IMR-90 (cell line): ENCODE measurements at regions not wholly inside any gene's neighbourhood (a gene's known extent, or its start where the extent isn't known, plus 50 kb on each side); places are given as distances from the start of the nearest gene placed in this dataset.
A peak's percentile ranks its signal among the peaks of the same experiment; 100 is the strongest.

ENCODE experiments used
- ATAC-seq: fragments of 200-7000 bp; cut with Tn5 transposase; 2 replicates; pipeline ENCODE4 v1.9.1; 2020; ENCODE audit warnings: low read depth, mild to moderate bottlenecking, moderate library complexity
- BruUV-seq: library from RNA; stranded (reverse); fragments of 400-500 nt; replicated peaks from 2 replicates; lab custom pipeline; 2021; lab: Mats Ljungman, UMichigan
- CTCF ChIA-PET: fragments of 300-600 bp; formaldehyde crosslinking; extraction: SDS; loops from one replicate; lab custom pipeline; 2021; ENCODE audit warnings: antibody characterized with exemption; lab: Yijun Ruan, JAX
- POLR2A ChIA-PET: fragments of 300-600 bp; sonication (Branson Sonifier 250); formaldehyde crosslinking; loops from one replicate; lab custom pipeline; 2022; ENCODE audit warnings: antibody characterized with exemption; ENCODE audit not compliant: unreplicated experiment; lab: Charles Lee
- DNase-seq: peaks from one replicate; pipeline ENCODE4 v3.0.0; 2013
- H2AFZ ChIP-seq: replicated peaks from 2 replicates; pipeline ENCODE3; 2013; ENCODE audit warnings: low read length, mild to moderate bottlenecking; ENCODE audit not compliant: poor library complexity
- H2AK5ac ChIP-seq: 2 replicates; pipeline ENCODE4 v1.6.1; 2013; ENCODE audit warnings: low read depth, low read length, inconsistent platforms
- H2AK9ac ChIP-seq: replicated peaks from 2 replicates; pipeline ENCODE3; 2013; ENCODE audit warnings: mild to moderate bottlenecking, low read depth, low read length, moderate library complexity; ENCODE audit not compliant: poor library complexity
- H2BK120ac ChIP-seq: 2 replicates; pipeline ENCODE4 v1.6.1; 2013; ENCODE audit warnings: low read depth, low read length, inconsistent platforms
- H2BK15ac ChIP-seq: 3 replicates; pipeline ENCODE4 v1.6.1; 2013; ENCODE audit warnings: low read depth, low read length, inconsistent platforms
- H2BK20ac ChIP-seq: 2 replicates; pipeline ENCODE4 v1.6.1; 2013; ENCODE audit warnings: low read depth, mild to moderate bottlenecking, inconsistent platforms, low read length, moderate library complexity
- H2BK5ac ChIP-seq: 2 replicates; pipeline ENCODE4 v1.6.1; 2013; ENCODE audit warnings: mild to moderate bottlenecking, low read depth, low read length, inconsistent platforms; ENCODE audit not compliant: poor library complexity, severe bottlenecking
- H3K14ac ChIP-seq: replicated peaks from 2 replicates; pipeline ENCODE4 v1.6.1; 2013; ENCODE audit warnings: low read depth, low read length, inconsistent platforms
- H3K18ac ChIP-seq: 2 replicates; pipeline ENCODE4 v1.6.1; 2013; ENCODE audit warnings: low read depth, low read length, control low read depth
- H3K23ac ChIP-seq: 2 replicates; pipeline ENCODE4 v1.6.1; 2013; ENCODE audit warnings: low read depth, low read length, inconsistent platforms
- H3K27ac ChIP-seq: 2 replicates; pipeline ENCODE4 v1.5.1; 2013; ENCODE audit warnings: mild to moderate bottlenecking, control low read depth, low read length; ENCODE audit not compliant: insufficient read depth
- H3K27me3 ChIP-seq: 2 replicates; pipeline ENCODE4 v1.6.1; 2013; ENCODE audit warnings: low read length; ENCODE audit not compliant: control insufficient read depth, insufficient read depth
- H3K36me3 ChIP-seq: 2 replicates; pipeline ENCODE4 v1.6.1; 2013; ENCODE audit warnings: low read length, mixed read lengths; ENCODE audit not compliant: control insufficient read depth, insufficient read depth
- H3K4ac ChIP-seq: 2 replicates; pipeline ENCODE4 v1.6.1; 2013; ENCODE audit warnings: low read depth, low read length, inconsistent platforms
- H3K4me1 ChIP-seq: 2 replicates; pipeline ENCODE4 v1.6.1; 2013; ENCODE audit warnings: low read length, mixed read lengths; ENCODE audit not compliant: control insufficient read depth, insufficient read depth
- H3K4me2 ChIP-seq: 2 replicates; pipeline ENCODE4 v1.6.1; 2013; ENCODE audit warnings: low read depth, mild to moderate bottlenecking, control low read depth, low read length, moderate library complexity
- H3K4me3 ChIP-seq: 2 replicates; pipeline ENCODE4 v1.5.1; 2013; ENCODE audit warnings: low read depth, mild to moderate bottlenecking, control low read depth, low read length, moderate library complexity; ENCODE audit not compliant: insufficient read depth
- H3K56ac ChIP-seq: 2 replicates; pipeline ENCODE4 v1.6.1; 2013; ENCODE audit warnings: low read length, inconsistent platforms; ENCODE audit not compliant: insufficient read depth; ENCODE audit errors: extremely low read depth
- H3K79me1 ChIP-seq, 2 experiments: 2 replicates each; pipeline ENCODE4 v1.6.1; 2013; ENCODE audit warnings: low read length in 2 of 2, inconsistent platforms in 1 of 2, low read depth in 1 of 2
- H3K9ac ChIP-seq: 2 replicates; pipeline ENCODE4 v1.6.1; 2013; ENCODE audit warnings: low read depth, low read length, control low read depth
- H3K9me1 ChIP-seq: 2 replicates; pipeline ENCODE4 v1.6.1; 2013; ENCODE audit warnings: low read length, inconsistent platforms; ENCODE audit not compliant: insufficient read depth
- H3K9me3 ChIP-seq: 2 replicates; pipeline ENCODE4 v1.6.1; 2013; ENCODE audit warnings: low read length; ENCODE audit not compliant: control insufficient read depth, insufficient read depth
- H4K20me1 ChIP-seq: 2 replicates; pipeline ENCODE4 v1.6.1; 2013; ENCODE audit warnings: low read length, inconsistent platforms; ENCODE audit not compliant: insufficient read depth
- H4K5ac ChIP-seq: 2 replicates; pipeline ENCODE4 v1.6.1; 2013; ENCODE audit warnings: mild to moderate bottlenecking, low read depth, low read length, control low read depth
- H4K8ac ChIP-seq, 2 experiments: 2 replicates each; pipeline ENCODE4 v1.6.1; 2013; ENCODE audit warnings: low read depth in 2 of 2, low read length in 2 of 2, control low read depth in 1 of 2, inconsistent platforms in 1 of 2
- H4K91ac ChIP-seq: 2 replicates; pipeline ENCODE4 v1.6.1; 2013; ENCODE audit warnings: low read depth, low read length, inconsistent platforms; ENCODE audit not compliant: insufficient read depth
- CEBPB ChIP-seq: IDR thresholded peaks from 2 replicates; pipeline ENCODE4 v1.6.1; 2012; ENCODE audit warnings: low read depth, low read length, improper control_type of control experiment
- CHD1 ChIP-seq: IDR thresholded peaks from 2 replicates; pipeline ENCODE4 v1.6.1; 2012; ENCODE audit warnings: low read depth, low read length, improper control_type of control experiment
- CTCF ChIP-seq: conservative IDR thresholded peaks from 2 replicates; pipeline ENCODE4 v1.5.1; 2012; ENCODE audit warnings: mild to moderate bottlenecking, low read depth, low read length, improper control_type of control experiment
- ELK1 ChIP-seq: fragments of 150-350 bp; IDR thresholded peaks from 2 replicates; pipeline ENCODE4 v1.6.1; 2016; ENCODE audit warnings: low read depth, mild to moderate bottlenecking, low read length, moderate library complexity, borderline replicate concordance
- MAFK ChIP-seq: IDR thresholded peaks from 2 replicates; pipeline ENCODE4 v1.6.1; 2012; ENCODE audit warnings: low read depth, low read length, improper control_type of control experiment
- MXI1 ChIP-seq: IDR thresholded peaks from 2 replicates; pipeline ENCODE4 v1.6.1; 2012; ENCODE audit warnings: low read depth, mild to moderate bottlenecking, low read length, moderate library complexity, borderline replicate concordance
- NFE2L2 ChIP-seq: fragments of 150-350 bp; IDR thresholded peaks from 2 replicates; pipeline ENCODE4 v1.6.1; 2016; ENCODE audit warnings: low read depth, mild to moderate bottlenecking, low read length
- POLR2A ChIP-seq: IDR thresholded peaks from 2 replicates; pipeline ENCODE4 v1.6.1; 2012; ENCODE audit warnings: mild to moderate bottlenecking, low read depth, low read length
- SMC3 ChIP-seq: fragments of 150-350 bp; IDR thresholded peaks from 2 replicates; pipeline ENCODE4 v1.6.1; 2016; ENCODE audit warnings: low read depth, mild to moderate bottlenecking, antibody characterized with exemption, low read length, moderate library complexity
- USF2 ChIP-seq: fragments of 150-350 bp; IDR thresholded peaks from 2 replicates; pipeline ENCODE4 v1.6.1; 2017; ENCODE audit warnings: mild to moderate bottlenecking, antibody characterized with exemption, low read length, low read depth
- WGBS, 2 experiments: methylation state at CpG; one replicate each; pipeline versions ENCODE4 v1.1.5 to v1.1.7; 2013; ENCODE audit warnings: missing lambda C conversion rate in 2 of 2; ENCODE audit not compliant: insufficient read length in 1 of 2; ENCODE audit errors: extremely low coverage in 2 of 2; 5-methylcytosine and 5-hydroxymethylcytosine counted together
- dilution Hi-C: fragments of 300-500 bp; cut with HindIII; formaldehyde crosslinking; loops from one replicate; pipeline ENCODE4 v1.14.3; 2018; ENCODE audit warnings: low sequenced_read_pairs; ENCODE audit not compliant: unreplicated experiment
- in situ Hi-C: fragments of 300-500 bp; cut with MboI; formaldehyde crosslinking; loops from 3 replicates; pipeline ENCODE4 v1.14.3; 2019; ENCODE audit warnings: low sequenced_read_pairs, inconsistent platforms, mixed read lengths
- intact Hi-C: fragments of 100-400 bp; cut with micrococcal nuclease; formaldehyde crosslinking; loops from 2 replicates; pipeline ENCODE4 v1.10.0; 2022

- POLR2A ChIA-PET = no interaction called here
- H3K27ac ChIP-seq = no peak overlapping the region
- H2BK15ac ChIP-seq = 0 out of 3 replicates have a peak overlapping the region, but pooled peaks have one; percentile 38
- DNase-seq (peak; percentile 3), ATAC-seq (no peak)
- no peaks in the 10 kb centered on the region for H3K9me3 ChIP-seq
- intact Hi-C loops = no loop called here
- H2BK20ac ChIP-seq = no peak overlapping the region
- H4K20me1 ChIP-seq = no peaks in the 10 kb centered on the region
- dilution Hi-C loops = no loop called here
- H3K4me2 ChIP-seq = no peak overlapping the region
- H3K9me1 ChIP-seq = no peaks in the 10 kb centered on the region
- H2AFZ ChIP-seq = peak overlapping the region; percentile 74
- in situ Hi-C loops = no loop called here
- no peaks in the 10 kb centered on the region for H3K27me3 ChIP-seq
- no peaks in the 10 kb centered on the region for H3K36me3 ChIP-seq
- no peak overlapping the region for H3K4me3 ChIP-seq
- H3K18ac ChIP-seq = no peak overlapping the region
- no peak overlapping the region; the same call in 1 of the 2 replicates for H2BK120ac ChIP-seq
- H3K79me1 ChIP-seq = no peaks in the 10 kb centered on the region
- H3K23ac ChIP-seq = peak overlapping the region; percentile 75; the same call in 1 of the 2 replicates
- H3K4ac ChIP-seq = peak overlapping the region; percentile 35; the same call in 1 of the 2 replicates
- H4K8ac ChIP-seq = peak overlapping the region in 1 of 2 experiments; percentile 21; a peak in 1 of 4 replicates
- H3K56ac ChIP-seq = no peak overlapping the region
- H4K5ac ChIP-seq = no peak overlapping the region
- H2BK5ac ChIP-seq = no peak overlapping the region
- no CpG with 5 or more reads among the region's 2 CpGs for WGBS, 2 experiments
- H3K9ac ChIP-seq = no peak overlapping the region
- TF ChIP-seq CEBPB (no peak), USF2 (no peak), CTCF (no peak), NFE2L2 (no peak), SMC3 (no peak), ELK1 (no peak), MXI1 (no peak), CHD1 (no peak), MAFK (no peak), POLR2A (no peak)
- no peak overlapping the region for H2AK9ac ChIP-seq
- CTCF ChIA-PET = no interaction called here
- no TSS peak for BruUV-seq
- H4K91ac ChIP-seq = 0 out of 2 replicates have a peak overlapping the region, but pooled peaks have one; percentile 10
- peak overlapping the region; percentile 29 for H3K14ac ChIP-seq
- H3K4me1 ChIP-seq = no peaks in the 10 kb centered on the region
- H2AK5ac ChIP-seq = no peak overlapping the region
Measured at GRCh38 chr15:38961931-38962330, 397.3 kb upstream of the RASGRP1 start.
